Smooth muscle cell (in vitro differentiated cells): ENCODE measurements at regions not wholly inside any gene's neighbourhood (a gene's known extent, or its start where the extent isn't known, plus 50 kb on each side); places are given as distances from the start of the nearest gene placed in this dataset.

Source experiments
- DNase-seq: peaks from one replicate; lab custom pipeline; 2025; ENCODE audit not compliant: unreplicated experiment; lab: John Stamatoyannopoulos, UW
- H2AFZ ChIP-seq: fragments of 200-600 bp; sonication (generic); 2 replicates; pipeline ENCODE4 v1.6.0; 2016; ENCODE audit warnings: antibody characterized with exemption, low read depth, mild to moderate bottlenecking
- H3F3A ChIP-seq: fragments of 200-600 bp; sonication (generic); 2 replicates; pipeline ENCODE4 v1.6.0; 2017; ENCODE audit warnings: antibody characterized with exemption, low read depth
- H3K27ac ChIP-seq: fragments of 200-600 bp; sonication (generic); 2 replicates; pipeline ENCODE4 v1.5.1; 2016; ENCODE audit warnings: low read depth, mild to moderate bottlenecking
- H3K27me3 ChIP-seq: fragments of 200-600 bp; sonication (generic); 2 replicates; pipeline ENCODE4 v1.6.1; 2016; ENCODE audit warnings: low read depth, mild to moderate bottlenecking
- H3K36me3 ChIP-seq: fragments of 200-600 bp; sonication (generic); 2 replicates; pipeline ENCODE4 v1.5.1; 2016; ENCODE audit warnings: low read depth
- H3K4me1 ChIP-seq: fragments of 200-600 bp; sonication (generic); 2 replicates; pipeline ENCODE4 v1.5.1; 2016; ENCODE audit warnings: low read depth
- H3K4me2 ChIP-seq: fragments of 200-600 bp; sonication (generic); 2 replicates; pipeline ENCODE4 v1.6.0; 2016; ENCODE audit warnings: mild to moderate bottlenecking
- H3K4me3 ChIP-seq: fragments of 200-600 bp; sonication (generic); 2 replicates; pipeline ENCODE4 v1.5.1; 2016; ENCODE audit warnings: mild to moderate bottlenecking
- H3K79me2 ChIP-seq: fragments of 200-600 bp; sonication (generic); 2 replicates; pipeline ENCODE4 v1.6.0; 2016; ENCODE audit warnings: low read depth, mild to moderate bottlenecking
- H3K9ac ChIP-seq: fragments of 200-600 bp; sonication (generic); 2 replicates; pipeline ENCODE4 v1.6.0; 2016; ENCODE audit warnings: low read depth
- H3K9me3 ChIP-seq: fragments of 200-600 bp; sonication (generic); replicated peaks from 2 replicates; pipeline ENCODE4 v1.5.1; 2016; ENCODE audit warnings: low read depth
- H4K20me1 ChIP-seq: fragments of 200-600 bp; sonication (generic); 2 replicates; pipeline ENCODE4 v1.6.0; 2016; ENCODE audit warnings: low read depth
- CTCF ChIP-seq: fragments of 200-600 bp; sonication (generic); IDR thresholded peaks from 2 replicates; pipeline ENCODE4 v1.5.1; 2017; ENCODE audit warnings: borderline replicate concordance, mild to moderate bottlenecking, antibody characterized with exemption; ENCODE audit not compliant: insufficient read depth, poor library complexity, severe bottlenecking
- WGBS: methylation state at CpG from one replicate; pipeline ENCODE4 v1.1.7; 2016; ENCODE audit warnings: low lambda C conversion rate; 5-methylcytosine and 5-hydroxymethylcytosine counted together

- Histone ChIP-seq H2AFZ (no peak overlapping the region), H3F3A (peaks cover 23% of the 10 kb centered on the region), H4K20me1 (no peaks in the 10 kb centered on the region), H3K4me1 (peaks cover 16% of the 10 kb centered on the region), H3K4me3 (no peak overlapping the region), H3K9ac (no peak overlapping the region), H3K9me3 (no peaks in the 10 kb centered on the region), H3K27me3 (no peaks in the 10 kb centered on the region), H3K36me3 (no peaks in the 10 kb centered on the region), H3K27ac (no peak overlapping the region), H3K4me2 (no peak overlapping the region), H3K79me2 (no peaks in the 10 kb centered on the region)
- no peak for TF ChIP-seq CTCF
- 94% methylated on average over 3 of the region's 3 CpGs for WGBS
- DNase-seq, result no peak
Observed at GRCh38 chr2:182509216-182509615, 82.4 kb upstream of the PDE1A start.

DNA sequence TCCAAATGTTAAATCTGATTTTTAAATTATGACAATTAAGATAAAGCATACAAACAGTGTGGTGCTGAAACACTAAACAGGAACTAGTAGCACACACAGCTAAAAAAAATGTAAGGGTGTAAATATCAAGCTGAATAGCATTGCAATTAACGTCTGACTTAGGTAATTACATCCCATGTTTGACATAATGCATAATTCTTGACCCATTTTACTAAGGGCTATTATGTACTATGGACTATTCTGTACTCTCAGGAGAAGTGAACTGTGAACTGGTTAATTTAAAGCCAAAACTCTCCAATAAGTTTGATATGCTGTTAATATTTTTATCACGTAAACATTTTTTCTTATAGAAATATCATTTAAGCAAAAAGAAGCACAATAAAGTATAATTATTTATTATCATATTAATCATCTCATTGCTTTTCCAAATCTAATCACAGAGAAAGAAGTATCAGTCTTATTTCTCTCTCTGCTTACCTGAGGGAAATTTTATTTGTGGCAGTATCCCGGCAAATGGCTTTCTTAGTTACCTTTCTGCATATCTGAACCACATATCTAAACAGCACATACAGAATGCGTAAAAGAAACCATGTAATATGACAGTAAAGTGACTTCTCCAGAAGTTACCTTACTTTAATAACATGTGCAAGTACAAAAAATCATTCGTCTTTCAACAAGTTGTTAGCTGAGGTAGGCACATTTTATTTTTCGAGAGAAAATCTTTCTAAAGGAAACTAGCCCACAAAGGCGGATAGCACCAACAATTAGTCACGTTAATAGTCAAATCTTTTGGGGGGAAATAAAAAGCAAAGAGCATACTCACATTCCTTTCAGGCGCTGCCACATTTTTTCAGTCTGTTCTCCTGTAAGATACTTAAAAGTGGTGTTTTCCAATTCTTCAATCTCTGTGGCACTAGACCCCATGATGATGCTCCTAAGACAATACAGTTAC, 94.9 kb upstream of the PDE1A start:
- Histone ChIP-seq H3K9me3 (no peaks in the 10 kb centered on the region), H3K9ac (no peak overlapping the region), H2AFZ (peak overlapping the region; percentile 86), H3K27ac (no peak overlapping the region), H3K4me2 (no peak overlapping the region), H3F3A (no peaks in the 10 kb centered on the region), H3K4me3 (no peak overlapping the region), H3K27me3 (no peaks in the 10 kb centered on the region), H3K79me2 (no peaks in the 10 kb centered on the region), H4K20me1 (no peaks in the 10 kb centered on the region), H3K4me1 (no peaks in the 10 kb centered on the region), H3K36me3 (no peaks in the 10 kb centered on the region)
- DNase-seq, result no peak
- no peak for TF ChIP-seq CTCF
- 94% methylated on average over 9 of the region's 9 CpGs for WGBS

- Histone ChIP-seq H3K9me3 (no peaks in the 10 kb centered on the region), H2AFZ (peak overlapping the region; percentile 86), H3K4me2 (peak overlapping the region; percentile 46), H4K20me1 (no peaks in the 10 kb centered on the region), H3K36me3 (no peaks in the 10 kb centered on the region), H3K4me1 (no peaks in the 10 kb centered on the region), H3K27ac (no peak overlapping the region), H3K79me2 (no peaks in the 10 kb centered on the region), H3K4me3 (no peak overlapping the region), H3F3A (no peaks in the 10 kb centered on the region), H3K9ac (no peak overlapping the region), H3K27me3 (no peaks in the 10 kb centered on the region)
- no peak for TF ChIP-seq CTCF
- WGBS, result 42% methylated on average over 6 of the region's 6 CpGs
- no peak for DNase-seq
Observed at GRCh38 chr2:182522405-182522896, 95.6 kb upstream of the PDE1A start.

GRCh38 chr2:182522972-182523473, 96.2 kb upstream of the PDE1A start:
- no peak overlapping the region for H3K4me3 ChIP-seq
- 75% methylated on average over 4 of the region's 4 CpGs for WGBS

More at GRCh38 chr2:182522972-182523473, 96.2 kb upstream of the PDE1A start:
- DNase-seq, result no peak
- H3K36me3 ChIP-seq, result no peaks in the 10 kb centered on the region
- H3K79me2 ChIP-seq, result no peaks in the 10 kb centered on the region
- no peak for TF ChIP-seq CTCF
- H3K27me3 ChIP-seq, result no peaks in the 10 kb centered on the region
- H3K9ac ChIP-seq, result no peak overlapping the region
- H3K4me1 ChIP-seq, result no peaks in the 10 kb centered on the region
- no peaks in the 10 kb centered on the region for H4K20me1 ChIP-seq
- no peaks in the 10 kb centered on the region for H3K9me3 ChIP-seq
- no peak overlapping the region for H3K4me2 ChIP-seq
- H2AFZ ChIP-seq, result peak overlapping the region; percentile 86
- no peak overlapping the region for H3K27ac ChIP-seq
- no peaks in the 10 kb centered on the region for H3F3A ChIP-seq
